GM19240 (cell line): ENCODE measurements at regions not wholly inside any gene's neighbourhood (a gene's known extent, or its start where the extent isn't known, plus 50 kb on each side); places are given as distances from the start of the nearest gene placed in this dataset.

Experiments used
- DNase-seq: peaks from one replicate; pipeline ENCODE4 v3.0.0; 2011; ENCODE audit warnings: low spot score; ENCODE audit not compliant: insufficient read length

DNA sequence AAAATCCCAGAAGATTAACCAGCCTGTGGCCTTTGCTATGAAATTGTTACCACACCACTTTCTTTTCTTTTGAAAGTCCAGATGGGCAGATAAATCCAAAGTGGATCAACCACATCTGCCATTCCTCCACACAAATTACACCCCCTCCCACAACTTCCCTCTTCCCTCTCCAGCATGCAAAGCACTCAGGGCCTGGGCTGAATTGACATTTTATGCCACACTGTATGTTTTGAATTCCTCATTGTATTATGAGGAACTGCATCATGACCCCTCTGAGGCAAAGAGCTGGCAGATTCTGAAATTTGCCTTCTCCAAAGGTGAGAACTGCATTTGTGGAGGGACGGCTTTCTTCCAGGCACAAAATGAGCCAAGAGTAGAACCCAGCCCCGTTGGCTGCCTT lies 589.2 kb upstream of the KLF4 start:
- DNase-seq = no peak

DNA sequence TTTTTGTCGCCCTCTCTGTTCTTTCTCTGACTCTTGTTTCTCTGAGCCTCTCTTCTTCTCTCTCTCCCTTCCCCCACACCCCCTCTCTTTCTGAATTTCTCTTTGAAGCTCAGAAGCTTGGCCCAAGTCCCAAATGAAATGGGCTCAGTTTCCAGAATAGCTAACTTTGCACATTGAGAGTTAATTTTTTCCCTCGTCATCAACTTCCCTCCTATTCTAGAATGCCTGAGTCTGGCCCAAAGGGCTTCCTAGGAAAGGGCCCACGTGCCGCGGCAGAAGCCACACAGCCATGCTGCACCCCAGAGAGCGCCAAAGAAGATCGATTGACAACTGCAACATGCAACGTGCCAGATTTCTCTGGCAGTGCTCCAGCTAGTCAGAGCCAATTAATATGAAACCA lies 588.8 kb upstream of the KLF4 start:
- no peak for DNase-seq

- DNase-seq = no peak
Measured at GRCh38 chr9:108077556-108077955, 588.0 kb upstream of the KLF4 start.

- DNase-seq = no peak
Measured at GRCh38 chr9:108074900-108075299, 585.3 kb upstream of the KLF4 start.

- DNase-seq = no peak
Measured at GRCh38 chr9:108073823-108074222, 584.3 kb upstream of the KLF4 start.

GRCh38 chr9:108072740-108073139 lies 583.2 kb upstream of the KLF4 start:
- DNase-seq = no peak

- no peak for DNase-seq
Measured at GRCh38 chr9:108070861-108071260, 581.3 kb upstream of the KLF4 start.

- DNase-seq = no peak
Measured at GRCh38 chr9:108069991-108070390, 580.4 kb upstream of the KLF4 start.

DNA sequence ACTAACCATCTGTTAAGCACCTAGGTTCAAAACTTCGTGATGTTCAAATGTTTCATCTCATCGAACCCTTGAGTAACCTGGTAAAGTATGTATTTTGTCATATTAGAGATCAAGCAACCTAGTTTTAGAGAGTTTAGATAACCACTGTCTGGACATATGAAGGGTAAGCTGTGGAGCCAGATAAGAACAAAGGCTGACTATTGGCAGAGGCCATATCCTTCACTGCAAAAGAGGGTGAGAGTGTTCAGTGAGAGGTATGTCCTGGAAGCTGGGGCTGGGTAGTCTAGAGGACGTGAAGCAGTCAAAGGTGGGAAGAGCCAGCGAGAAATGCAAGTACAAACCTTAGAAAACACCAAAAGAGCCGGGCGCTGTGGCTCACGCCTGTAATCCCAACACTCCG lies 573.1 kb upstream of the KLF4 start:
- no peak for DNase-seq

DNA sequence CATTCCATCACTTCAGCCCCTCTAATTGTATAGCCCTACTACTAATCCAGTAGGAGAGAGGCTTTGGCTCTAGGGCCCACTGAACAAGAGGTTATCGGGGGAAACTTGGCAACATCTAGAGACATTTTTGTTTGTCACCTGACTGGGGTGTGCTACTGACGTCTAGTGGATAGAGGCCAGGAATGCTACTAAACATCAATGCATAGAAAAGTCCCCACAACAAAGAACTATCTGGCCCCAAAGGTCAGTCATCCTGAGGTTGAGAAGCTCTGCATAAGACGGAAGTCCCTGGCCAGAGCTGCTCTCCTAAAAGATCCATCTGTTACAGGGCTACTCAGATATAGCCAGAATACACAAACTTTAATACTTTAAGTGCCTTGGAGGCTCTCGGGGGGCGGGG lies 570.6 kb upstream of the KLF4 start:
- no peak for DNase-seq

- DNase-seq = no peak
Measured at GRCh38 chr9:108058135-108058814, 568.7 kb upstream of the KLF4 start.

DNA sequence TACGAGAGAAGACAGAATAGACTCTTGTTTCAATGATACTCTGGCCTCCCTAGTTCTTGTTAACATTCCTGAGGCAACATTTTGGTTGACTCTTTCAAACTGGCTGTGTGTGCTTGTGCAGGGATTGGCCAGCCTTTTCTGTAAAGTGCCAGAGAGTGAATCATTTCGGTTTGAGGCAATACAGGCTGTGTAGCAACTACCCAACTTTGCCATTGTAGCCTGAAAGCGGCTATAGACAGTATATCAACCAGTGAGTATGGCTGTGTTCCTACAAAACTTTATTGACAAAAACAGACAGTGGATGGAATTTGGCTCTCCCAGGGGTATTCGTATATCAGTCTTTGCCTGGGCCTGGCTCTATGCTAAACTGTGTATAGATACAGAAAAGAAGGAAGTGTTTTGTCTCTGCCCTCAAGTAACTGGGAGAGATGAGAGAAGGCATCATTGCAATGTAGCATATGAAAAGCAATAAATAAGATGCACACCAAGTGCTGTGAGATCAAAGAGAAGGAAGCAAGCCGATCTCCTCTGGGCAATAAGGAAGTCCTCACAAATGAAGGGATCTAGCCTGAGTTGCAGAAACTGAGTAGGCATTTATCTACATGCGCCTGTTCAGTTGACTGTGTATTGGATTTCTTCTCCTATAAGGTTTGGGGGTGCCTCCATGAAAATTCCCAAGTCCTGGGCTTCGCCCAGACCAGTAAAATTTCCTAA lies 568.0 kb upstream of the KLF4 start:
- no peak for DNase-seq

DNA sequence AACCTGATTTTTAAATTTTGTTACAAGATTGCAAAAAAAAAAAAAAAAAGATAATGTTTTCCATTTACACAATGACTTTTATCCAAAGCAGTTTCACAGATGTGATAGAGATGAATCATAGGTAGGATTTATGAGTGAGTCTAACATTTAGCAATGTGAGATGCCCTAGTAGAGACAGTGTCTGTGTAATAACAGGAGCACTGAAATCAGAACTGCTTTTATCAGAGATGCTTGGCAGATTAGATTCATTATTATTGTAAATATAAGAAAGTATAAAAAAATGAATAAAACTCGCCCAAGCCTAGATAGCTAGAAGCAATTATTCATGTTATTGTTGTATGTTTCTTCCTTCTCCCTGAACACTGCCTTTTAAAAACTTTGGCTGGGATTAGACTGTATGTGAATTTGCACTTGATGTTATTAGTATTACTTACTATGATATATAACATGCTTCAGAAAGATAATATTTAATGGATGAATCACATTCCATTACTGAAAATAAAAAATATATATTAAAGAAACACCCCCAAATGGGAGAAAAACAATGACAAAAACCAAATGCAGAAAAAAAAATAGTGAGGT lies 567.3 kb upstream of the KLF4 start:
- DNase-seq = no peak

DNA sequence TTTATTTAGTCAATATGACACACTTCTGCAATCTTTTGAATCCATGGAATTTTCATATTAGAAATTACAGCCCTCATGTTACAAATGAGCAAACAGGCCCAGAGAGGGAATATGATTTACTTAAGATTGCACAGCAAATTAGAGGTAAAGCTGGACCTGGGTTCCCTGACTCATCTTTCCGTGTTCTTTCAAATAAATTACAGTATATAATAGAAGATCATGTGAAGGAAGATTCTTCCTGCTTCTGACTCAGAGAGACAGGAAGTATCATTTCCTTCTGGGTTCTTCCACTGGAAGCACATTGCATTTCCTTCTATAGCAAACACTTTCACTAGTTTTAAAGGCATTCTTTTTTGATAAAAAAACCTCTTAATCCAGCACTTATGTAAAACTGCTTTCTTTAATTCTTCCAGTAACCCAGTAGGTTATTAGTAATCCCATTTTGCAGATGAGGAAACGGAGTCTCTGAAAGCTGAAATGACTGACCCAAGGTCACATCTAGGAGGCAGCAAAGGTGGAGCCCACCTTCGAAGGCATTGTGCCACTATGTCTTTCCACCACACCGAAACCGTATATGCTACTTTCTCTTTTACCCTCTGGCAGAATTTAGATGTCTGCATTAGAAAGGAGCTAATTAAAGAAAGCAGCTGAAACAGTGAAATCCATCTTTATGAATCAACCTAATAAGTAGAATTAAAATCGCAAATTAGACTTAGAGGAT lies 566.7 kb upstream of the KLF4 start:
- DNase-seq = no peak

DNA sequence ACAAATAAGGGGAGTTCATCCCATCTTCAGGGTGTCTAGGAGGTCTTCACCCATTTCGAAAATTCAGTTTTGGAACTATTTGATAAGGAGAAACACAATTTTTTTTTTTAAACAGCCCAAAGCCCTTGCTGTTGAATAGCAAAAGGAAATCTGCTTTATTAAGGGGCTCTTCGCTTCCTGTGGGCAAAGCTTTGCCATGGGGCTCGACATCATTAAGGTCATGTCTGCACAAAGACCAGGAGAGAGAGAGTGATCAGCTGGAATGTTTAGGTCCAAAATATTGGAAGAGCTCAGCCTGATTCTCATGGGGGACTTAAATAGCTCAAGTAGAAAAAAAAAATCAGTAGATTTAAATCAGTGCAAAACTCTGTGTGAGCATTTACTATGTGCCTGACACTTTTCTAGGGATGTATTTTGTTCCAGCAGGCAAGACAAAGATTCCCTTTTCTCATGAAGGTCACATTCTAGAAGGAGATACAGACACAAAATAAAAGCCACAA lies 564.6 kb upstream of the KLF4 start:
- DNase-seq = no peak

- DNase-seq = no peak
Measured at GRCh38 chr9:108053555-108054061, 564.0 kb upstream of the KLF4 start.

DNA sequence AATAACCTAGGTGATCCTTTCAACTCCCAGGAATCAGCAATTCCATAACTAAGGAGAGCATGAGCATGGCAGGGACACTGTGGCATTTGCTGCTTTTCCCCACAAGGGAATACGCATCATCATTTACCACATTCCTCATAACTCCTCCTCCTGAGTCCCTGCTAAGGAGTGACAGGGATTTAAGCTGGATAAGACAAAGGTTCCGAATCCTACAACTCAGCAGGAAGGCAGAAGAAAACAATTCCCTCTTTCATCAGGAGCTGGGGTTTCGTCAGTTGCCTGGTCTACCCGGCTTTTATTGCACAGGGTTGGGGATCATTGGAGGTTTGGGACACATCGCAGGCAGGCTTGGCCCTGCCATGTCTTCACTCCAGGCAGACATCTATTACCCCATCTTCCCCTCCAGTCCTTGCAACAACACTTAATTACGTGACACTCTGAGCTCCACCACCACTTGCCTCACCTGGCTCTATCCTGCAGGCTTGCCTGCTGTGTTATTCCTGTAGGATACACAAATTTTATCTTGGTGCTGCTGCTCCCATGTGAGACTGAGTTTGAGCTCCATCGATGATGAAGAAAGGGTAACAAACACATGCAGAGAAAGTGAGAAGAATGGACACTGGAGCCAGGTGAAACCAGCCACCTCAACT lies 563.0 kb upstream of the KLF4 start:
- no peak for DNase-seq

DNA sequence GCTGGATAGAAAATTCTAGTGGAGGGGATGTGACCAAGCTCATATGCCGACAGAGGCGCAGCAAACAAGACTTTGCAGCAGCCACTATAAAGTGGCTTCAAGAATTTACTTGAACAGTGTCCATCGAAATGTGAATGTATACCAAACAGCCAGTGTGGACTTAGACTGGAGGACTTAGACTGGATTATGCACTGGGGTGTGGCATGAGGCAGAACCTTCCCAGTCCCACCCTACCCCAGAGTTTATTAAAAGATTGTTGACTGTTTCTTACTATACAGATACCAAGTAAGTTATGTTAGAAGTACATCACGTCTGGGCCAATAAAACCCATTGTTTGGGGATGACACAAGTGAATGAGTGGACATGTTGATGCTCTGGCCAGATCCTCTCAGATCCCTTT lies 561.3 kb upstream of the KLF4 start:
- no peak for DNase-seq

DNA sequence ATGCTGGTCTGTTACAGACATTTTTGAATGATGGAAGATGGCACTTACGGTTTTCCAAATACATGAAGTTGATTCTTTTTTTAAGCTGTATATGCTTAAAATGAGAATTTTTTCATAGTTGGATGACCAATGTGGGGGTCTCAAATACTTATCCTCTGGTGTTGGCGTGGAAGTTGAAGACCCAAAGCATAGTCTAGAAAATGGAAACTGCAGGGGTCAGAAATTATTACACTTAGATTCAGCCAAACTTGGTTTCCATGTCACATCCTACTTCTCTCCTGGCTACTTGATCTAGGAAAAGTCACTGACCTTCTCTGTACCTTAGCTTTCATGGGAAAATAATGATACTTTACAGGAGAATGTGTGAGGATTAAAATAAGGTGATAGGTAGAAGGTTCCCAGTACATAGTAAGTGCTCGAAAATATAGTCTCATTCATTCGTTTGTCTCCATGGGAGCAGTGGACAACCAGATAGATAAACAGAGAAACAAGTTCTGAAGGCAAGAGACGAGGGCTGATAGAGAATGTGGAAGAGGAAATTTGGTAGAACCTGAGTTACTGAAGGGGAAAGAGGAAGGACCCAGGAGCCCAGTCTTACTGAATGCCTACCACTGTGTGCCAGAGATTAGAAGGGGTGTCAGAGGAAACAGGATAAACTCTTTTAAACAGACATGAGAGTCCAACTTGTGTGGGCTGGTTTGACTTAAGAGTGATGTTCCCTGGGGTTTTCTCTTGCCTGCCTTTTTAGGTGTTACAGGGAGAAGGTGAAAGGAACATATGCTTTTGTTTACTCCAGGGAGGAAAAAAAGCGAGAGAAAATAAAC lies 560.3 kb upstream of the KLF4 start:
- no peak for DNase-seq

DNA sequence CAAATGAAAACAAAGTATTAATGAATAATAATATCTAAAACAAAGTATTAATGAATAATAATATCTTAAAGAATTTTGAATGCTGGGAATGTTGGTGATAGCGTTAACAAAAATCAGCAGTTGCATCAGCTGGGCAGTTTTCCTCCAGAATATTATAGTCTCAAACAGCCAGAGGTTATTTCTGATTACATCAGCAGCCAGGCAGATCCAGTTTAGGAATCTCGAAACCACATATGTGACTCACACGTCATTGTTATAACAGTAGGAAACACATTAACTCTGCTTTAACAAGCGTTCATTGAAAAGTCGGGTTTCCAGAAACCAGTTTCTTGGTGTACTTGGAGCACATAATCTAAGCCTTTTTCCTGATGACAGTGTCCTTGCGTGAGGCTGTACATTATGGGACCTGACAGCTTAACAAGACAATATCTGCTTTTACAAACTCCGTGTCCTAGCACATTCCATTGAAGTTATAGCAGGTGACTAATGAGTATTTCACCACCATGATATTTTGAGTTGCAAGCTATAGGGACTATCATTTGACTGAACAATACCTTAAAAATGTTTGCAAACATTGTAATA lies 559.5 kb upstream of the KLF4 start:
- DNase-seq = no peak
